Neuronal stem cell (in vitro differentiated cells): ENCODE measurements at regions not wholly inside any gene's neighbourhood (a gene's known extent, or its start where the extent isn't known, plus 50 kb on each side); places are given as distances from the start of the nearest gene placed in this dataset.

ENCODE experiments used
- DNase-seq: peaks from one replicate; pipeline ENCODE4 v3.0.0-alpha.2; 2013; ENCODE audit warnings: low spot score
- H2AFZ ChIP-seq: one replicate; pipeline ENCODE4 v1.6.1; 2013; ENCODE audit warnings: mild to moderate bottlenecking, low read length, inconsistent platforms
- H2AK5ac ChIP-seq: 2 replicates; pipeline ENCODE4 v1.6.1; 2013; ENCODE audit warnings: low read depth, mild to moderate bottlenecking, inconsistent platforms, low read length, moderate library complexity, mixed read lengths
- H2BK120ac ChIP-seq: 2 replicates; pipeline ENCODE4 v1.6.1; 2013; ENCODE audit warnings: low read depth, mild to moderate bottlenecking, inconsistent platforms, low read length, moderate library complexity, mixed read lengths
- H2BK12ac ChIP-seq: one replicate; pipeline ENCODE4 v1.6.1; 2013; ENCODE audit warnings: low read length, inconsistent platforms
- H2BK15ac ChIP-seq: 2 replicates; pipeline ENCODE4 v1.6.1; 2013; ENCODE audit warnings: mild to moderate bottlenecking, low read length, inconsistent platforms, mixed read lengths
- H2BK5ac ChIP-seq: one replicate; pipeline ENCODE4 v1.6.1; 2013; ENCODE audit warnings: inconsistent platforms, mild to moderate bottlenecking, low read length, moderate library complexity
- H3K14ac ChIP-seq: one replicate; pipeline ENCODE4 v1.6.1; 2013; ENCODE audit warnings: low read length, inconsistent platforms
- H3K18ac ChIP-seq: 2 replicates; pipeline ENCODE4 v1.6.1; 2013; ENCODE audit warnings: low read length, inconsistent platforms
- H3K23ac ChIP-seq: 2 replicates; pipeline ENCODE4 v1.6.1; 2013; ENCODE audit warnings: low read depth, mild to moderate bottlenecking, mixed read lengths, low read length, inconsistent platforms; ENCODE audit not compliant: poor library complexity
- H3K27ac ChIP-seq: replicated peaks from 3 replicates; pipeline ENCODE4 v1.5.1; 2013; ENCODE audit warnings: low read length, inconsistent platforms
- H3K27me3 ChIP-seq, 3 experiments: 2 replicates each; pipeline ENCODE4 v1.6.1; 2013; ENCODE audit warnings: low read length in 3 of 3, mild to moderate bottlenecking in 2 of 3, inconsistent platforms in 1 of 3, low read depth in 1 of 3, mixed read lengths in 1 of 3, moderate library complexity in 1 of 3; ENCODE audit not compliant: control insufficient read depth in 3 of 3, insufficient read depth in 3 of 3
- H3K36me3 ChIP-seq, 2 donors: replicated peaks in 1 of 2; 2 replicates each; pipeline ENCODE4 v1.6.1; 2013; ENCODE audit warnings: low read length in 2 of 2; ENCODE audit not compliant: control insufficient read depth in 2 of 2, insufficient read depth in 2 of 2
- H3K4ac ChIP-seq: 2 replicates; pipeline ENCODE4 v1.6.1; 2013; ENCODE audit warnings: inconsistent platforms, mild to moderate bottlenecking, low read length, moderate library complexity
- H3K4me1 ChIP-seq, 2 donors: 1 replicate in 1 of 2; 2 replicates in 1 of 2; pipeline ENCODE4 v1.6.1; 2013; ENCODE audit warnings: low read length in 2 of 2, low read depth in 1 of 2; ENCODE audit not compliant: control insufficient read depth in 2 of 2, insufficient read depth in 1 of 2
- H3K4me2 ChIP-seq: one replicate; pipeline ENCODE4 v1.6.1; 2013; ENCODE audit warnings: mild to moderate bottlenecking, low read length, inconsistent platforms; ENCODE audit not compliant: insufficient read depth, poor library complexity, severe bottlenecking
- H3K4me3 ChIP-seq, 2 donors: 2 replicates each; pipeline ENCODE4 v1.5.1; 2013; ENCODE audit warnings: low read length in 2 of 2, mild to moderate bottlenecking in 2 of 2, inconsistent platforms in 1 of 2, moderate library complexity in 1 of 2
- H3K79me1 ChIP-seq: one replicate; pipeline ENCODE4 v1.6.1; 2013; ENCODE audit warnings: low read depth, mild to moderate bottlenecking, inconsistent platforms, low read length, moderate library complexity
- H3K9ac ChIP-seq: one replicate; pipeline ENCODE4 v1.6.1; 2013; ENCODE audit warnings: mild to moderate bottlenecking, low read depth, low read length, inconsistent platforms; ENCODE audit not compliant: poor library complexity
- H3K9me3 ChIP-seq, 2 donors: replicated peaks in 1 of 2; 2 replicates each; pipeline versions ENCODE3 to v1.6.1; 2013; ENCODE audit warnings: low read length in 2 of 2, mild to moderate bottlenecking in 2 of 2, inconsistent platforms in 1 of 2, low read depth in 1 of 2, mixed read lengths in 1 of 2, moderate library complexity in 1 of 2; ENCODE audit not compliant: control insufficient read depth in 2 of 2, insufficient read depth in 1 of 2
- H4K8ac ChIP-seq: one replicate; pipeline ENCODE4 v1.6.1; 2013; ENCODE audit warnings: low read depth, mild to moderate bottlenecking, inconsistent platforms, low read length, moderate library complexity
- H4K91ac ChIP-seq: one replicate; pipeline ENCODE4 v1.6.1; 2013; ENCODE audit warnings: low read length, low read depth, mild to moderate bottlenecking, inconsistent platforms; ENCODE audit not compliant: poor library complexity
- WGBS, 2 donors: extraction: QIAGEN DNeasy Blood & Tissue Kit; methylation state at CpG; one replicate each; pipeline ENCODE4 v1.1.7; 2013; ENCODE audit warnings: missing lambda C conversion rate in 2 of 2, mixed read lengths in 1 of 2; ENCODE audit not compliant: insufficient read length in 2 of 2, insufficient replicate concordance in 1 of 2; ENCODE audit errors: extremely low coverage in 2 of 2; 5-methylcytosine and 5-hydroxymethylcytosine counted together

- no peak overlapping the region for H3K4me2 ChIP-seq
- H3K79me1 ChIP-seq, result no peaks in the 10 kb centered on the region
- peaks cover 2 to 4% of the 10 kb centered on the region in 2 donors for H3K4me1 ChIP-seq
- no peak overlapping the region for H2BK5ac ChIP-seq
- H3K36me3 ChIP-seq, result no peaks in the 10 kb centered on the region
- H2AK5ac ChIP-seq, result no peak overlapping the region
- no peak overlapping the region for H3K9ac ChIP-seq
- no peak overlapping the region for H4K8ac ChIP-seq
- no peak overlapping the region for H3K27ac ChIP-seq
- no peak overlapping the region for H3K4ac ChIP-seq
- H3K4me3 ChIP-seq, result no peak overlapping the region
- no peak overlapping the region for H2BK120ac ChIP-seq
- H3K14ac ChIP-seq, result no peak overlapping the region
- H2AFZ ChIP-seq, result no peak overlapping the region
- H2BK12ac ChIP-seq, result no peak overlapping the region
- H2BK15ac ChIP-seq, result no peak overlapping the region
- H3K23ac ChIP-seq, result no peak overlapping the region
- H3K27me3 ChIP-seq, result no peaks in the 10 kb centered on the region
- DNase-seq, result no peak
- WGBS, 2 donors, result no CpG with 5 or more reads among the region's 4 CpGs
- H3K18ac ChIP-seq, result no peak overlapping the region
- no peaks in the 10 kb centered on the region for H3K9me3 ChIP-seq
- no peak overlapping the region for H4K91ac ChIP-seq
These were observed 419.6 kb downstream of the RWDD3 start for GRCh38 chr1:95653618-95654017.

DNA sequence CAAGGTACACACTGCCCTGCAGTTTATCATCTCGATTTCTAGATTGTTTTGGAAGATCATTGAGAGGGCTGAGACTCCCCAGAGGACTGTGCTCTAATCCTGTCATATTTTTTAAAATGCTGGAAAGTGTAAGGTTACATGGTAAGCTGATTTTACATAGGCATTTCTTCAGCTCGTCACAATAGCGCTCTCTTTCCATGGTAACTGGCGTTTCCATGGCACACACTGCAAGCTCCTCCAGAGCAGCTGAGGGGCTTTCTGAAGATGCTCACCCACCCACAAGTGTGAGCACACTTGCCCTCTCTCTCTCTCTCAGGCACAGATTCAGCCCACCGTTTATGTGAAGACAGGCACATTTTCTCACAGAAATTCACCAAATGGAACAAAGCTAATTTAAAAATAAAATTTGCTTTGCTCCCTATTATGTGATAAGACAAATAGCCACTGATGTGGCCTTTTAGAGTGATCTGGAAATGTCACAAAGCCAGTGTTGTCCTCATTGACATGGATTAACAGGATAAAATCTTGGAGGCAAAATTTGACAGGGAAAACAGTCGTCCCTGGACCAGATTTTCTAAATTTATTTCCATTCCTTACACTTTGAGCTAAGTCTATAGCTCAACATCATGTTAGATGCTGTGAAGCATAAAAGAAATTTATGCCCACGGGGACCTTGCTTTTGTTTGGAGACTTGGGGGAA is 421.5 kb downstream of the RWDD3 start:
- H3K4me1 ChIP-seq, result peaks cover 2 to 4% of the 10 kb centered on the region in 2 donors
- no peak overlapping the region for H2BK12ac ChIP-seq
- no peak overlapping the region for H2AK5ac ChIP-seq
- no peak overlapping the region for H2BK5ac ChIP-seq
- no peaks in the 10 kb centered on the region for H3K36me3 ChIP-seq
- H3K9ac ChIP-seq, result no peak overlapping the region
- H3K9me3 ChIP-seq, result no peaks in the 10 kb centered on the region
- no peak overlapping the region for H3K18ac ChIP-seq
- no peak overlapping the region for H3K23ac ChIP-seq
- peak overlapping the region; percentile 56 for H2AFZ ChIP-seq
- DNase-seq, result no peak
- no peak overlapping the region for H3K14ac ChIP-seq
- no peak overlapping the region for H3K4me2 ChIP-seq
- H2BK120ac ChIP-seq, result no peak overlapping the region
- H3K79me1 ChIP-seq, result no peaks in the 10 kb centered on the region
- H3K27me3 ChIP-seq, result no peaks in the 10 kb centered on the region
- no CpG with 5 or more reads among the region's 7 CpGs for WGBS, 2 donors
- H3K4me3 ChIP-seq, result no peak overlapping the region
- H4K8ac ChIP-seq, result no peak overlapping the region
- H3K4ac ChIP-seq, result no peak overlapping the region
- no peak overlapping the region for H3K27ac ChIP-seq
- H2BK15ac ChIP-seq, result no peak overlapping the region
- no peak overlapping the region for H4K91ac ChIP-seq

DNA sequence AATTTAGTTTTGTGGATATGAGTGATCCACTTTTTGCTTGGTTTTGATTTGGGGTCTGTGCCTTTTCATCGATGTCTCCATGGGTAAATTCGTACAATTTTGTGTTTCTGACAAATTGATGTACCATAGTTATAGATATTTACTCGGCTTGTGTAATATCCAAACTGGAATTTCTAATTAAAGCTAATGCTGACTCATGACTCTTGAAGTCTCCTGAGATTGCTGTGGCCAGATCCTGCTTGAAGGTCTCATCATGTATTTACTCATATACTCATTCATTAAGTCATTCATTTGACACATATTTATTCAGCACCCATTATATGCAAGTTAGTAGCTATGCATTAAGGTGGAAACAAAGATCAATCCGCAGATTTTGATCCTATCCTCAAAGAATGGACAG is 423.2 kb downstream of the RWDD3 start:
- H3K4me2 ChIP-seq, result no peak overlapping the region
- H2BK12ac ChIP-seq, result no peak overlapping the region
- no peak for DNase-seq
- H3K79me1 ChIP-seq, result no peaks in the 10 kb centered on the region
- H3K27me3 ChIP-seq, result no peaks in the 10 kb centered on the region
- H3K4me3 ChIP-seq, result no peak overlapping the region
- H3K18ac ChIP-seq, result no peak overlapping the region
- no peaks in the 10 kb centered on the region for H3K9me3 ChIP-seq
- no CpG with 5 or more reads among the region's 4 CpGs for WGBS, 2 donors
- no peak overlapping the region for H3K27ac ChIP-seq
- no peak overlapping the region for H3K23ac ChIP-seq
- H3K14ac ChIP-seq, result no peak overlapping the region
- H3K4ac ChIP-seq, result no peak overlapping the region
- no peak overlapping the region for H3K9ac ChIP-seq
- H2BK15ac ChIP-seq, result no peak overlapping the region
- no peak overlapping the region for H4K91ac ChIP-seq
- H4K8ac ChIP-seq, result no peak overlapping the region
- H3K4me1 ChIP-seq, result peaks cover 2 to 4% of the 10 kb centered on the region in 2 donors
- no peak overlapping the region for H2AFZ ChIP-seq
- no peaks in the 10 kb centered on the region for H3K36me3 ChIP-seq
- no peak overlapping the region for H2AK5ac ChIP-seq
- no peak overlapping the region for H2BK5ac ChIP-seq
- no peak overlapping the region for H2BK120ac ChIP-seq

- Histone ChIP-seq H3K4me1 (peaks cover 2 to 4% of the 10 kb centered on the region in 2 donors), H3K14ac (no peak overlapping the region), H3K27ac (no peak overlapping the region), H2AFZ (no peak overlapping the region), H2BK15ac (no peak overlapping the region), H3K4me3 (no peak overlapping the region), H2AK5ac (no peak overlapping the region), H3K27me3 (no peaks in the 10 kb centered on the region), H2BK120ac (no peak overlapping the region), H3K36me3 (no peaks in the 10 kb centered on the region), H3K79me1 (no peaks in the 10 kb centered on the region), H4K8ac (no peak overlapping the region), H4K91ac (no peak overlapping the region), H2BK12ac (no peak overlapping the region), H3K18ac (no peak overlapping the region), H3K4ac (no peak overlapping the region), H2BK5ac (no peak overlapping the region), H3K9ac (no peak overlapping the region), H3K9me3 (no peaks in the 10 kb centered on the region), H3K4me2 (no peak overlapping the region), H3K23ac (no peak overlapping the region)
- no peak for DNase-seq
- WGBS, 2 donors, result no CpG with 5 or more reads among the region's 2 CpGs
These were observed 425.2 kb downstream of the RWDD3 start for GRCh38 chr1:95659166-95659565.
